HCT116 (cell line): ENCODE measurements at regions not wholly inside any gene's neighbourhood (a gene's known extent, or its start where the extent isn't known, plus 50 kb on each side); places are given as distances from the start of the nearest gene placed in this dataset.
"Not testable (repeated sequence)": the region's sequence is repeated elsewhere in the genome, so short reads cannot be mapped to it uniquely, and the experiment has no call there.

Experiments
- ATAC-seq: fragments of 200-7000 bp; cut with Tn5 transposase; 2 replicates; pipeline ENCODE4 v1.9.1; 2020; ENCODE audit warnings: mild to moderate bottlenecking, moderate library complexity
- BruUV-seq: library from RNA; stranded (reverse); fragments of 400-500 nt; replicated peaks from 2 replicates; lab custom pipeline; 2021; lab: Mats Ljungman, UMichigan
- CTCF ChIA-PET: fragments of 300-600 bp; sonication (Branson Sonifier 250); formaldehyde crosslinking; loops from one replicate; lab custom pipeline; 2021; ENCODE audit warnings: antibody characterized with exemption; lab: Charles Lee
- POLR2A ChIA-PET: fragments of 300-600, 350-600 bp; sonication (Branson Sonifier 250); formaldehyde crosslinking; loops from one replicate; lab custom pipeline; 2021; ENCODE audit warnings: antibody characterized with exemption; lab: Charles Lee
- RAD21 ChIA-PET, 2 experiments: fragments of 300-600 bp; sonication (Branson Sonifier 250); formaldehyde crosslinking; loops; one replicate each; lab custom pipeline; 2023; ENCODE audit warnings: low total read pairs in 2 of 2; ENCODE audit not compliant: uncharacterized antibody in 2 of 2, unreplicated experiment in 2 of 2, low non-redundant PET in 1 of 2; lab: Charles Lee
- DNase-seq: peaks from one replicate; pipeline ENCODE4 v3.0.0-alpha.2; 2010; ENCODE audit warnings: low read depth, low spot score
- H2AFZ ChIP-seq: fragments of 200-600 bp; shearing (Covaris generic), sonication (generic); 2 replicates; pipeline ENCODE4 v1.6.1; 2017; ENCODE audit warnings: low read depth, mixed run types, mixed read lengths, antibody characterized with exemption, low read length; ENCODE audit not compliant: poor library complexity, severe bottlenecking
- H3K27ac ChIP-seq: 2 replicates; pipeline ENCODE4 v1.5.1; 2012; ENCODE audit warnings: low read depth, low read length
- H3K27me3 ChIP-seq: fragments of 200-600 bp; sonication (generic); 2 replicates; pipeline ENCODE4 v1.6.1; 2016; ENCODE audit warnings: mixed run types, low read length, mixed read lengths; ENCODE audit not compliant: insufficient read depth
- H3K36me3 ChIP-seq, 2 experiments: fragments of 200-500 bp in 1 of 2; fragments of 200-600 bp in 1 of 2; sonication (Bioruptor generic) in 1 of 2; sonication (generic) in 1 of 2; 2 replicates each; pipeline versions ENCODE4 v1.5.1 to v1.6.1; 2014 to 2016; ENCODE audit warnings: low read length in 2 of 2, inconsistent platforms in 1 of 2, mixed read lengths in 1 of 2, mixed run types in 1 of 2; ENCODE audit not compliant: insufficient read depth in 2 of 2, control insufficient read depth in 1 of 2
- H3K4me1 ChIP-seq, 2 experiments: fragments of 200-600 bp in 1 of 2; sonication (generic) in 1 of 2; 2 replicates each; pipeline versions ENCODE4 v1.5.1 to v1.6.1; 2012 to 2017; ENCODE audit warnings: low read length in 2 of 2, inconsistent platforms in 1 of 2, mild to moderate bottlenecking in 1 of 2, mixed read lengths in 1 of 2, mixed run types in 1 of 2, moderate library complexity in 1 of 2; ENCODE audit not compliant: insufficient read depth in 2 of 2, control insufficient read depth in 1 of 2
- H3K4me2 ChIP-seq: fragments of 200-600 bp; sonication (generic); 2 replicates; pipeline ENCODE4 v1.6.1; 2017; ENCODE audit warnings: mixed run types, low read length, mixed read lengths
- H3K4me3 ChIP-seq, 2 experiments: fragments of 200-600 bp in 1 of 2; sonication (generic) in 1 of 2; replicated peaks in 1 of 2; 2 replicates each; pipeline ENCODE4 v1.5.1; 2011 to 2016; ENCODE audit warnings: low read length in 2 of 2, control low read depth in 1 of 2, low read depth in 1 of 2, mild to moderate bottlenecking in 1 of 2, mixed read lengths in 1 of 2, mixed run types in 1 of 2
- H3K79me2 ChIP-seq: fragments of 200-600 bp; sonication (generic); 2 replicates; pipeline ENCODE4 v1.6.1; 2017; ENCODE audit warnings: mild to moderate bottlenecking, mixed run types, low read length, moderate library complexity, mixed read lengths; ENCODE audit not compliant: insufficient read depth
- H3K9ac ChIP-seq: fragments of 200-600 bp; sonication (generic); 2 replicates; pipeline ENCODE4 v1.6.1; 2016; ENCODE audit warnings: low read length, mixed read lengths
- H3K9me2 ChIP-seq: fragments of 200-600 bp; sonication (generic), shearing (Covaris generic); 2 replicates; pipeline ENCODE4 v1.6.1; 2017; ENCODE audit warnings: mixed run types, mild to moderate bottlenecking, moderate library complexity; ENCODE audit not compliant: insufficient read depth
- H3K9me3 ChIP-seq, 2 experiments: fragments of 200-500 bp in 1 of 2; fragments of 200-600 bp in 1 of 2; sonication (Bioruptor generic) in 1 of 2; sonication (generic) in 1 of 2; 2 replicates each; pipeline ENCODE4 v1.6.1; 2014 to 2017; ENCODE audit warnings: low read length in 2 of 2, mixed read lengths in 2 of 2, inconsistent platforms in 1 of 2, low read depth in 1 of 2, mild to moderate bottlenecking in 1 of 2, mixed run types in 1 of 2, moderate library complexity in 1 of 2; ENCODE audit not compliant: control insufficient read depth in 1 of 2, insufficient read depth in 1 of 2
- H4K20me1 ChIP-seq: fragments of 200-600 bp; sonication (generic), shearing (Covaris generic); 2 replicates; pipeline ENCODE4 v1.6.1; 2017; ENCODE audit warnings: mixed run types, mild to moderate bottlenecking, moderate library complexity; ENCODE audit not compliant: insufficient read depth
- EGR1 ChIP-seq: IDR thresholded peaks from 2 replicates; pipeline ENCODE4 v1.6.1; 2012; ENCODE audit warnings: low read depth
- ELF1 ChIP-seq: IDR thresholded peaks from 2 replicates; pipeline ENCODE4 v1.6.1; 2012; ENCODE audit warnings: low read depth, borderline replicate concordance
- EZH2phosphoT487 ChIP-seq: fragments of 200-600 bp; IDR thresholded peaks from 2 replicates; pipeline ENCODE4 v1.6.1; 2018; ENCODE audit warnings: antibody characterized with exemption, borderline replicate concordance
- FOSL1 ChIP-seq: IDR thresholded peaks from 2 replicates; pipeline ENCODE4 v1.6.1; 2012; ENCODE audit warnings: low read depth
- POLR2AphosphoS5 ChIP-seq: IDR thresholded peaks from 2 replicates; pipeline ENCODE4 v1.6.1; 2011; ENCODE audit warnings: mild to moderate bottlenecking, low read depth, low read length, moderate library complexity
- SIN3A ChIP-seq: IDR thresholded peaks from 2 replicates; pipeline ENCODE4 v1.6.1; 2012; ENCODE audit warnings: low read depth
- SRF ChIP-seq: IDR thresholded peaks from 2 replicates; pipeline ENCODE4 v1.6.1; 2012; ENCODE audit warnings: low read depth
- TCF7L2 ChIP-seq: IDR thresholded peaks from 2 replicates; pipeline ENCODE4 v1.7.0; 2011; ENCODE audit warnings: borderline replicate concordance, inconsistent platforms; ENCODE audit not compliant: insufficient read depth, insufficient read length; ENCODE audit errors: extremely low read depth
- intact Hi-C: fragments of 100-400 bp; cut with micrococcal nuclease; formaldehyde crosslinking; loops from 2 replicates; pipeline ENCODE4 v1.10.0; 2022
- TF ChIP-seq, protein P1 (sequence below): IDR thresholded peaks from 2 replicates; pipeline ENCODE4 v1.6.1; 2012; ENCODE audit warnings: low read depth
- TF ChIP-seq, protein P2 (sequence below): IDR thresholded peaks from 2 replicates; pipeline ENCODE4 v1.6.1; 2012

GRCh38 chr10:120108916-120109315 is 216.4 kb downstream of the SEC23IP start:
- Histone ChIP-seq H2AFZ (no peak overlapping the region), H4K20me1 (no peaks in the 10 kb centered on the region), H3K4me3 (no peak overlapping the region), H3K79me2 (no peaks in the 10 kb centered on the region), H3K4me1 (no peaks in the 10 kb centered on the region), H3K27me3 (peaks cover 63% of the 10 kb centered on the region), H3K36me3 (no peaks in the 10 kb centered on the region), H3K9me3 (no peaks in the 10 kb centered on the region), H3K27ac (no peak overlapping the region), H3K9ac (no peak overlapping the region), H3K9me2 (no peaks in the 10 kb centered on the region), H3K4me2 (no peak overlapping the region)
- intact Hi-C loops = no loop called here
- ChIA-PET POLR2A (no interaction called here), RAD21 (no interaction called here), CTCF (no interaction called here)
- DNase-seq (no peak), ATAC-seq (no peak)
- BruUV-seq = no TSS peak
- TF ChIP-seq, protein P1, sequence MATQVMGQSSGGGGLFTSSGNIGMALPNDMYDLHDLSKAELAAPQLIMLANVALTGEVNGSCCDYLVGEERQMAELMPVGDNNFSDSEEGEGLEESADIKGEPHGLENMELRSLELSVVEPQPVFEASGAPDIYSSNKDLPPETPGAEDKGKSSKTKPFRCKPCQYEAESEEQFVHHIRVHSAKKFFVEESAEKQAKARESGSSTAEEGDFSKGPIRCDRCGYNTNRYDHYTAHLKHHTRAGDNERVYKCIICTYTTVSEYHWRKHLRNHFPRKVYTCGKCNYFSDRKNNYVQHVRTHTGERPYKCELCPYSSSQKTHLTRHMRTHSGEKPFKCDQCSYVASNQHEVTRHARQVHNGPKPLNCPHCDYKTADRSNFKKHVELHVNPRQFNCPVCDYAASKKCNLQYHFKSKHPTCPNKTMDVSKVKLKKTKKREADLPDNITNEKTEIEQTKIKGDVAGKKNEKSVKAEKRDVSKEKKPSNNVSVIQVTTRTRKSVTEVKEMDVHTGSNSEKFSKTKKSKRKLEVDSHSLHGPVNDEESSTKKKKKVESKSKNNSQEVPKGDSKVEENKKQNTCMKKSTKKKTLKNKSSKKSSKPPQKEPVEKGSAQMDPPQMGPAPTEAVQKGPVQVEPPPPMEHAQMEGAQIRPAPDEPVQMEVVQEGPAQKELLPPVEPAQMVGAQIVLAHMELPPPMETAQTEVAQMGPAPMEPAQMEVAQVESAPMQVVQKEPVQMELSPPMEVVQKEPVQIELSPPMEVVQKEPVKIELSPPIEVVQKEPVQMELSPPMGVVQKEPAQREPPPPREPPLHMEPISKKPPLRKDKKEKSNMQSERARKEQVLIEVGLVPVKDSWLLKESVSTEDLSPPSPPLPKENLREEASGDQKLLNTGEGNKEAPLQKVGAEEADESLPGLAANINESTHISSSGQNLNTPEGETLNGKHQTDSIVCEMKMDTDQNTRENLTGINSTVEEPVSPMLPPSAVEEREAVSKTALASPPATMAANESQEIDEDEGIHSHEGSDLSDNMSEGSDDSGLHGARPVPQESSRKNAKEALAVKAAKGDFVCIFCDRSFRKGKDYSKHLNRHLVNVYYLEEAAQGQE = no peak
- no peak for TF ChIP-seq FOSL1
- TF ChIP-seq, protein P2, sequence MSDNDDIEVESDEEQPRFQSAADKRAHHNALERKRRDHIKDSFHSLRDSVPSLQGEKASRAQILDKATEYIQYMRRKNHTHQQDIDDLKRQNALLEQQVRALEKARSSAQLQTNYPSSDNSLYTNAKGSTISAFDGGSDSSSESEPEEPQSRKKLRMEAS = no peak
- no peak for TF ChIP-seq EZH2phosphoT487
- no peak for TF ChIP-seq SRF
- no peak for TF ChIP-seq EGR1
- TF ChIP-seq ELF1 = no peak
- no peak for TF ChIP-seq TCF7L2
- TF ChIP-seq SIN3A = no peak
- TF ChIP-seq POLR2AphosphoS5 = no peak

- H3K9me2 ChIP-seq, H4K20me1 ChIP-seq, H3K9me3 ChIP-seq, POLR2A ChIA-PET, DNase-seq, H2AFZ ChIP-seq, H3K4me3 ChIP-seq, ATAC-seq, H3K4me1 ChIP-seq, BruUV-seq, H3K9ac ChIP-seq, RAD21 ChIA-PET, intact Hi-C loops, H3K36me3 ChIP-seq, CTCF ChIA-PET, H3K27ac ChIP-seq, H3K79me2 ChIP-seq, H3K4me2 ChIP-seq: not testable (repeated sequence)
- H3K27me3 ChIP-seq = peaks cover 63% of the 10 kb centered on the region
Observed at GRCh38 chr10:120109725-120110124, 217.2 kb downstream of the SEC23IP start.
